ENCODE measurements at regions not wholly inside any gene's neighbourhood (a gene's known extent, or its start where the extent isn't known, plus 50 kb on each side); places are given as distances from the start of the nearest gene placed in this dataset.
"Not testable (repeated sequence)": the region's sequence is repeated elsewhere in the genome, so short reads cannot be mapped to it uniquely, and the experiment has no call there.

DNA sequence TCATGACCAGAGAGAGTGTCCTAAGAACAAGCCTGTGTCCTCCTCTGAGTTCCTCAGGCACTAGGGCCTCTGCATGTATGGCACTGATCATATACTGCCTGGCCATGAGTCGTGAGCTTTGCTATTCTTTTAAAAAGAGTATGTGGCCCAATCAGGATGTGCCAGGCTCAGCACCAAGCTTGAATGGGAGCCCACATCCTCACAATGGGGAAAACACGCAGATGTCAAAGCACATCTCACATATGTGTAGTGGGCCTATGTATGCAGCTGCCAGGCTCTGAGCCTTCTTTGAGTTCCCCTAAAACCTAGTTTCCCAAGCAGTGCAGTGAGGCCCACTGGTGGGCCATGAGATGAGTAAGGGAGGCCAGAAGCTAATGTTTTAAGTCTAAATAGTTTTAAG is 69.9 kb upstream of the SLC1A4 start:
- H3K27ac ChIP-seq (ENCODE audit: low read depth, low read length, severe bottlenecking): no peak overlapping the region
- H3K36me3 ChIP-seq (ENCODE audit: control insufficient read depth, insufficient read depth, low read length): no peaks in the 10 kb centered on the region
- 100% methylated on average over 1 of the region's 2 CpGs for WGBS, 2 experiments (ENCODE audit: insufficient coverage in 2 of 2)
- peaks cover 7% of the 10 kb centered on the region for H3K9me3 ChIP-seq (ENCODE audit: control insufficient read depth, low read length)
- H3K4me1 ChIP-seq (ENCODE audit: control insufficient read depth, insufficient read depth, low read length, poor library complexity, severe bottlenecking): no peaks in the 10 kb centered on the region
- no peak overlapping the region for H3K4me3 ChIP-seq (ENCODE audit: extremely low read depth, insufficient read depth, low read length, poor library complexity, severe bottlenecking)

DNA sequence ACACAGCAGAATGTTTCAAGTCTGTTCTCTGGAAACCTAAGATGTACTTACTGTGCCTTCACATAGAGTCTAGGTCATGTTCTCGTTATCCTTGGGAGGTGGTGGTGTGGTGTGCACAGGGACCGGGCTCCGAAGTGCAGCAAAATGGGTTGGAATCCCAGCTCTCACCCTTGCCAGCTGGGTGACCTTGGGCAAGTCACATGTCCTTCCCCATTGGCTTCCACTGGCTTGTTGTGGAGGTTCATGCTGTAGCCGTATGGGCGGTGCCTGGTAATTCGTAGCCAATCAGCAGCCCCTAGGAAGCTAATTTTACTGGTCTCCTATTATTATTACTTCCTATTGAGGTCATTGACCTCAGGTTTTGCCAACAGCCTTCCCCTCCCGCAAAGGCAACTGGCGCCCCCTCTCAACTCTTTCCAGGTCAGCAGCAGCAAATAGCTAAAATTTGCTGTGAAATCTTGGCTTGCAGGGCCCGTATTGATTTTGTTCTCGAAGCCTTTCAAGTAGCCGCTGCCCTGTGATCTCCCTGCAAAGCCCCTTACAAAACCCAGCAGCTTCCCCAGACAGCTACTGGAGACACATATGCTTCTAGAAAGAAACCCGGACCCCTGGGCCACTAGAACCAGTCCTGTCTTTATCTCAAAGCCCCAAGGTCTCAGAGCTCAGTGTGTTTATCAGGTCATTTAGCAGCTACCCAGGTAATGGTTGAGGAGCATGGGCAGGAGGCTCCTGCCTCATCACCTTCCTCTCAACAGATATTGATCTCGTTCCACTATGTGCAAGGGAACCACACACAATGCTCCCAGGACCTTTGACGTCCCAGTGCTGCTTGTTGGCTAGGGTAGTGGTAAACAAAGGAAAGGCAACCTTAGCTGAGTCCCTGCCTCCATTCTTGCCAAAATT is 66.5 kb upstream of the SLC1A4 start:
- H3K27ac ChIP-seq (ENCODE audit: low read depth, low read length, severe bottlenecking): no peak overlapping the region
- no peak overlapping the region for H3K4me3 ChIP-seq (ENCODE audit: extremely low read depth, insufficient read depth, low read length, poor library complexity, severe bottlenecking)
- 92 to 94% methylated on average over 12 of the region's 14 CpGs for WGBS, 2 experiments (ENCODE audit: insufficient coverage in 2 of 2)
- H3K4me1 ChIP-seq (ENCODE audit: control insufficient read depth, insufficient read depth, low read length, poor library complexity, severe bottlenecking): no peaks in the 10 kb centered on the region
- H3K9me3 ChIP-seq (ENCODE audit: control insufficient read depth, low read length): peaks cover 15% of the 10 kb centered on the region
- no peaks in the 10 kb centered on the region for H3K36me3 ChIP-seq (ENCODE audit: control insufficient read depth, insufficient read depth, low read length)

DNA sequence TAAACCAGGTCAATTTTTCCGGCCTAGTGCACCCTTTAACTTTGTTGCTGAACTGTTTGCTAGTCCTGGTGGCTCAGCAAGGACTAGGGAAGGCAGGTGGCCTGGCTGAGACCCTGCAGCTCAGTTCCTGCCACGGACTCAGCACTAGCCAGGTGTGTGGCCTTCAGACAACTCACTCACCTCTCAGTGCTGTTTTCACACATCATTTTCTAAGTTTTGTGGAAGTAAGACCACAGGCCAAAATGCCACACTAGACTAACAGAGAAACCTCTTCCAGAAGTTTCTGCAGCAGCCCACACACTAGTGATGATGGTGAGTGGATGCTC is 65.9 kb upstream of the SLC1A4 start:
- no peaks in the 10 kb centered on the region for H3K36me3 ChIP-seq (ENCODE audit: control insufficient read depth, insufficient read depth, low read length)
- H3K9me3 ChIP-seq (ENCODE audit: control insufficient read depth, low read length): peaks cover 13% of the 10 kb centered on the region
- H3K27ac ChIP-seq (ENCODE audit: low read depth, low read length, severe bottlenecking): no peak overlapping the region
- no peak overlapping the region for H3K4me3 ChIP-seq (ENCODE audit: extremely low read depth, insufficient read depth, low read length, poor library complexity, severe bottlenecking)
- WGBS, 2 experiments (ENCODE audit: insufficient coverage in 2 of 2): 94 to 100% methylated on average over 2 of the region's 2 CpGs
- H3K4me1 ChIP-seq (ENCODE audit: control insufficient read depth, insufficient read depth, low read length, poor library complexity, severe bottlenecking): no peaks in the 10 kb centered on the region

DNA sequence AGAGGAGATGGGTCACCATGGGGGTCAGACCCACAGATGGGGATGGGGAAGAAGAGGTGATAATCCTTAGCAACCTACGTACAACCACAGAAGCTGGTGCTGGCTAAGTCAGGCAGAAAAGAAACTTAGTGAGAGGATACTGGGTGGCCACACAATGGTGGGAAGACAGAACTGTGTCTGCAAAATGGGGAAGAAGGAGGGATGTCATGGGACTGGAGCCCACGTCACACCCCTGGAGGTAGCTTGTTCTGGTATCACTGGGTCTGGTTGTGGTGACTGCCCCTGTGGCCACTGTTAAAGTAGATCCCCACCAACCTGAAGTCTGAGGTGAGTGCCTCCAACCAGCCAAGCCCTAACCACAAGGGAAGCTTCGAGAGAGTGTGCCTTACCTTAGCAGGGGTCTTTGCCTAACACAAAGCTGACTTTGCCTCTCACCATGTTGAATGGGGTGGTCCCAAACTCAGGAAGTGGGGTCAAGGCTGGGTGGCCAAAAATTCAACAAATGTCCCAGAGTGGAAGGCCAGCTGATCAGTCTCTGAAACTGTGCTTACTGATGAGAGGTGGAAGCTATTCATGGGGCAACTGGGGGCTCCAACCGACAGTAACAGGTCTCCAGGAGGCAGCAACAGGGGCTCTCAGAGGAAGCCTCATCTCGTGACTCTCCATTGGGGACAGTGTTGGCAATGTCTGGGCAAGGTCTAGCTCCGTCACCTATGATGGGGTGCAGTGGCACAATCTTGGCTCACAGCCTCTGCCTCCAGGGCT is 64.8 kb upstream of the SLC1A4 start:
- WGBS, 2 experiments (ENCODE audit: insufficient coverage in 2 of 2): 84 to 92% methylated on average over 4 to 5 of the region's 6 CpGs
- H3K4me3 ChIP-seq (ENCODE audit: extremely low read depth, insufficient read depth, low read length, poor library complexity, severe bottlenecking): no peak overlapping the region

DNA sequence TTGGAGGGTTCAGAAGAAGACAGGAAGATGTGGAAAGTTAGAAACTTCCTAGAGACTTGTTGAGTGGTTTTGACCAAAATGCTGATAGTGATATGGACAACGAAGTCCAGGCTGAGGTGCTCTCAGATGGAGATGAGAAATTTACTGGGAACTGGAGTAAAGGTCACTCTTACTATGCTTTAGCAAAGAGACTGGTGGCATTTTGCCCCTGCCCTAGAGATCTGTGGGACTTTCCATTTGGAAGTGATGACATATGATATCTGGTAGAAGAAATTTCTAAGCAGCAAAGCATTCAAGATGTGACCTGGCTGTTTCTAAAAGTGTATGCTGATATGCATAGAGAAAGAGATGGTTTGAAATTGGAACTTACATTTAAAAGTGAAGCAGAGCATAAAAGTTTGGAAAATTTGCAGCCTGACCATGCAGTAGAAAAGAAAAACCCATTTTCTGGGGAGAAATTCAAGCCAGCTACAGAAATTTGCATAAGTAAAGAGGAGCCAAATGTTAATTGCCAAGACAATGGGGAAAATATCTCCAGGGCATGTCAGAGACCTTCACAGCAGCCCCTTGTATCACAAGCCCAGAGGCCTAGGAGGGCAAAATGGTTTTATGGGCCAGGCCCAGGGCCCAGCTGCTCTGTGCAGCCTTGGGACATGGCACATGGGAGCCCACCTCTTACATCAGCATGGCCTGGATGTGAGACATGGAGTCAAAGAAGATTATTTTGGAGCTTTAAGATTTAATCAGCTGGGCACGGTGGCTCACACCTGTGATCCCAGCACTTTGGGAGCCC is 63.1 kb upstream of the SLC1A4 start:
- 90 to 96% methylated on average over 2 of the region's 2 CpGs for WGBS, 2 experiments (ENCODE audit: insufficient coverage in 2 of 2)
- H3K36me3 ChIP-seq (ENCODE audit: control insufficient read depth, insufficient read depth, low read length); H3K4me3 ChIP-seq (ENCODE audit: extremely low read depth, insufficient read depth, low read length, poor library complexity, severe bottlenecking); H3K4me1 ChIP-seq (ENCODE audit: control insufficient read depth, insufficient read depth, low read length, poor library complexity, severe bottlenecking); H3K9me3 ChIP-seq (ENCODE audit: control insufficient read depth, low read length); H3K27ac ChIP-seq (ENCODE audit: low read depth, low read length, severe bottlenecking): not testable (repeated sequence)

More for the DNA sequence above, 64.8 kb upstream of the SLC1A4 start:
- Histone ChIP-seq H3K9me3 (ENCODE audit: control insufficient read depth, low read length) (peaks cover 8% of the 10 kb centered on the region), H3K27ac (ENCODE audit: low read depth, low read length, severe bottlenecking) (no peak overlapping the region), H3K4me1 (ENCODE audit: control insufficient read depth, insufficient read depth, low read length, poor library complexity, severe bottlenecking) (no peaks in the 10 kb centered on the region), H3K36me3 (ENCODE audit: control insufficient read depth, insufficient read depth, low read length) (no peaks in the 10 kb centered on the region)

DNA sequence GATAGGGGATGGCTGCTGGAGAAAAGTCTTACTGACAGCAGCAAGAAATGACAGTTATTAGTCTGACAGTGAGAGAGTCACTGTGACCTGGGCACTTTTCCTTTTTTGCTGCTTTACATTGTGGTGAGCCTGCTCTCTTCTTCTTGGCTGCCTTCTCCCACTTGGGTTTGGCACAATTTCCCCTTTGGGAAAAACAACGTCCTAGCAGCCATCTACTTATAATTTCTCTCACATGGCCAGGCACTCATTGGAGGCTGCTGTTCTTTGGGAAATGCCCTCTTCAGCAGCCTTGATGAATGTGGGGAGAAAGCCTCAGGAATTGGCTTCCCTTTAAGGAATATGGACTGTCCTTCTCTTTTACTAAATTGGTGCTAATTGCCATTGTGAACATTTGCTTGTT is 60.4 kb upstream of the SLC1A4 start:
- H3K27ac ChIP-seq (ENCODE audit: low read depth, low read length, severe bottlenecking): no peak overlapping the region
- H3K4me3 ChIP-seq (ENCODE audit: extremely low read depth, insufficient read depth, low read length, poor library complexity, severe bottlenecking): no peak overlapping the region
- peaks cover 8% of the 10 kb centered on the region for H3K9me3 ChIP-seq (ENCODE audit: control insufficient read depth, low read length)
- H3K36me3 ChIP-seq (ENCODE audit: control insufficient read depth, insufficient read depth, low read length): no peaks in the 10 kb centered on the region
- WGBS, 2 experiments (ENCODE audit: insufficient coverage in 2 of 2): 83% methylated on average over 1 of the region's 1 CpG; no CpG with 5 or more reads in 1 of the 2 experiments
- H3K4me1 ChIP-seq (ENCODE audit: control insufficient read depth, insufficient read depth, low read length, poor library complexity, severe bottlenecking): no peaks in the 10 kb centered on the region

DNA sequence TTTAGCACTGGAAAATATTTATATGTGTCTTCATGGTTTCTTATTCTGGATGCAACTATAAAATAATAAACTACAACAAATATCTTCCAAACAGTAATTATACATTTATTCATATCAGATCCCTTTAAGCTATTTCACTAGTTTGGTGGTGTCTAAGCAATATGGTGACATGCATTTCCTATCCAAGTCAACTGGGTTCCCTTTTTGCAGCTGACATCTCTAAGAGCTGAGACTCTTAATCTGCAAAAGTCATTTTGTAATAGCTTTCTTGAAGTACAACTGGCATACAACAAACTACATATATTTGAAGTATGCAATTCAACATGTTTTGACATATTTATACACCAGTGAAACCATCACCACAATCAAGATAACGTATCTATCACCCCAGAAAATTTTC is 59.9 kb upstream of the SLC1A4 start:
- Histone ChIP-seq H3K4me3 (ENCODE audit: extremely low read depth, insufficient read depth, low read length, poor library complexity, severe bottlenecking) (no peak overlapping the region), H3K36me3 (ENCODE audit: control insufficient read depth, insufficient read depth, low read length) (no peaks in the 10 kb centered on the region), H3K27ac (ENCODE audit: low read depth, low read length, severe bottlenecking) (no peak overlapping the region), H3K4me1 (ENCODE audit: control insufficient read depth, insufficient read depth, low read length, poor library complexity, severe bottlenecking) (no peaks in the 10 kb centered on the region), H3K9me3 (ENCODE audit: control insufficient read depth, low read length) (peaks cover 8% of the 10 kb centered on the region)
- 85 to 100% methylated on average over 1 of the region's 1 CpG for WGBS, 2 experiments (ENCODE audit: insufficient coverage in 2 of 2)

DNA sequence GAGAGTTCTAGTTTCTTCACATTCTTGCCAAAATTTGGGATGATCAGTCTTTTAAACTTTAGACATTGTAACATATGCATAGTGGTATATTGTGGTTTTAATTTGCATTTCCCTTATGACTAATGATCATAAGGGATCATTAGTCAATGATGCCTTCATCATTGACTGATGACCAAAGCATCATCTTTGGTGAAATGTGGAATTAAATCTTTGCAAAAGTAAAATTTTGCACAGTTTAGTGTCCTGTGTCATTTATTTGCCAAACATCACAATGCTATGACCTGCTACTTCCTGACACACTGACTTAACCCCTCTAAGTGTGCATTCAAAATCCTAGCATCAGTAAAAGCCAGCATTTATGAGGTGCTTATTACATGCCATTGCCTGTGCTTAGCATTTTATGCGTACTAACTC is 58.9 kb upstream of the SLC1A4 start:
- no peaks in the 10 kb centered on the region for H3K36me3 ChIP-seq (ENCODE audit: control insufficient read depth, insufficient read depth, low read length)
- no peak overlapping the region for H3K4me3 ChIP-seq (ENCODE audit: extremely low read depth, insufficient read depth, low read length, poor library complexity, severe bottlenecking)
- no peak overlapping the region for H3K27ac ChIP-seq (ENCODE audit: low read depth, low read length, severe bottlenecking)
- peaks cover 8% of the 10 kb centered on the region for H3K9me3 ChIP-seq (ENCODE audit: control insufficient read depth, low read length)
- no peaks in the 10 kb centered on the region for H3K4me1 ChIP-seq (ENCODE audit: control insufficient read depth, insufficient read depth, low read length, poor library complexity, severe bottlenecking)
- WGBS, 2 experiments (ENCODE audit: insufficient coverage in 2 of 2): 80% methylated on average over 1 of the region's 1 CpG; no CpG with 5 or more reads in 1 of the 2 experiments

DNA sequence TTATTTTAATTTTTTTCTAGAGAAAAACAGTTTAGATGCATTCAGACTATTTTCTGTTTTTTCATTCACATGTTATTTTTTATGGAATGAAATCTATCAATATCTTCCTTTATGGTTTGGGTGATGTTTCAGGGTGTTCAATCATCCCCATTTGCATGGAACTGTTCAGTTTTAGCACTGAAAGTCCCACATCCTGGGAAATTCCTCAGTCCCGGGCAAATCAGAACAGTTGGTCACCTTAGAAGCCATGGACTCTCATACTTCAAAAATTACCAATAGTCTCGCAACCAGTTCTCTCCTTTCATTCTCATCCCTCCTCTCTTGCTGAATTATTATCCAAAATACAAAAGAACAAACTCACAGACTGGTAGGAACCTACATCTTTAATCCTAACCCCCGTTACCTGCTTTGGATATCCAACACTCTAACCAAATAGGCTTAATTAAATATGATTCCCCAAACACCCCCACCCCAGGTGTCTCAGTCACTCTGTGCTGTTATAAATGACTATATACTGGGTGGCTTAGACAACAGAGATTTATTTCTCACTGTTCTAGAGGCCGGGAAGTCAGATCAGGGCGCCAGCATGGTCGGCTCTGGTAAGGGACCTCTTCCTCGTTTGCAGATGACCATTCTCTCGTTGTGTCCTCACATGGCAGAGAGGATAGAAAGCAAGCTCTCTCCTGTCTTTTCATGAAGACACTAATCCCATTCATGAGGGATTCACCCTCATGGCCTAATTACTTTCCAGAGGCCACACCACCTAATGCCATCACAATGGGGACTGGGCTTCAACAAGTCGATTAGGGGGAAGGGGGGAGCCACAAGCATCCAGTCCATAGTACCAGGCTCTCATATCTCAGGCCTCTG is 57.7 kb upstream of the SLC1A4 start:
- Histone ChIP-seq H3K27ac (ENCODE audit: low read depth, low read length, severe bottlenecking) (no peak overlapping the region), H3K4me1 (ENCODE audit: control insufficient read depth, insufficient read depth, low read length, poor library complexity, severe bottlenecking) (no peaks in the 10 kb centered on the region), H3K4me3 (ENCODE audit: extremely low read depth, insufficient read depth, low read length, poor library complexity, severe bottlenecking) (no peak overlapping the region), H3K9me3 (ENCODE audit: control insufficient read depth, low read length) (peaks cover 17% of the 10 kb centered on the region), H3K36me3 (ENCODE audit: control insufficient read depth, insufficient read depth, low read length) (no peaks in the 10 kb centered on the region)
- 92 to 93% methylated on average over 7 to 8 of the region's 9 CpGs for WGBS, 2 experiments (ENCODE audit: insufficient coverage in 2 of 2)

DNA sequence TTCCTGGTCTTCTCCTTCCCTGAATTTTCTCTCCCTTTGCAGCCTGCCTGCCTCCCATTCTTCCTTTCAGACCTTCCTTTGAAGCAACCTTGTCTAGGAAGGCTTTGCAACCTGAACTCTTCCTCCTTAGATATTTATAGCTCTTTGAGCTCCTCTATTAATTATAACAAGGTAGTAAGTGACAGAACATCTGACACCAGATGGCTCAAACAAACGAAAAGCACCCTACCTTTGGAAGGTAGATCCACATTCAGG is 57.2 kb upstream of the SLC1A4 start:
- Histone ChIP-seq H3K27ac (ENCODE audit: low read depth, low read length, severe bottlenecking) (no peak overlapping the region), H3K36me3 (ENCODE audit: control insufficient read depth, insufficient read depth, low read length) (no peaks in the 10 kb centered on the region), H3K4me1 (ENCODE audit: control insufficient read depth, insufficient read depth, low read length, poor library complexity, severe bottlenecking) (no peaks in the 10 kb centered on the region), H3K4me3 (ENCODE audit: extremely low read depth, insufficient read depth, low read length, poor library complexity, severe bottlenecking) (no peak overlapping the region), H3K9me3 (ENCODE audit: control insufficient read depth, low read length) (peaks cover 16% of the 10 kb centered on the region)
- 38 to 83% methylated on average over 1 of the region's 1 CpG for WGBS, 2 experiments (ENCODE audit: insufficient coverage in 2 of 2)

Data from mesodermal cell (in vitro differentiated cells).